ENCODE measurements at regions not wholly inside any gene's neighbourhood (a gene's known extent, or its start where the extent isn't known, plus 50 kb on each side); places are given as distances from the start of the nearest gene placed in this dataset.

- Mint-ChIP-seq H3K27me3 (ENCODE audit: low read depth in 2 of 2) (peaks cover 15 to 26% of the 10 kb centered on the region in 2 donors), H3K4me1 (no peaks in the 10 kb centered on the region), H3K4me3 (no peak overlapping the region), H3K36me3 (no peaks in the 10 kb centered on the region), H3K27ac (no peak overlapping the region), H3K9me3 (peaks cover 0 to 2% of the 10 kb centered on the region in 2 donors)
- DNase-seq (no peak), ATAC-seq (no peak)
- H3K9me3 ChIP-seq (ENCODE audit: control insufficient read depth, insufficient read depth, low read length) = no peaks in the 10 kb centered on the region
- H3K4me3 ChIP-seq (ENCODE audit: low read length) = no peak overlapping the region
- intact Hi-C loops (cut with micrococcal nuclease) = loop anchor here (10.0 kb wide), 1 partner anchor 61 kb away; no protein-coding TSS in a partner anchor
- 92% methylated on average over 2 of the region's 3 CpGs for WGBS (ENCODE audit: insufficient coverage)
- H3K4me1 ChIP-seq (ENCODE audit: control insufficient read depth, insufficient read depth, low read length) = no peaks in the 10 kb centered on the region
- H3K36me3 ChIP-seq (ENCODE audit: control insufficient read depth, insufficient read depth, low read length) = no peaks in the 10 kb centered on the region
- TF ChIP-seq, protein P1, sequence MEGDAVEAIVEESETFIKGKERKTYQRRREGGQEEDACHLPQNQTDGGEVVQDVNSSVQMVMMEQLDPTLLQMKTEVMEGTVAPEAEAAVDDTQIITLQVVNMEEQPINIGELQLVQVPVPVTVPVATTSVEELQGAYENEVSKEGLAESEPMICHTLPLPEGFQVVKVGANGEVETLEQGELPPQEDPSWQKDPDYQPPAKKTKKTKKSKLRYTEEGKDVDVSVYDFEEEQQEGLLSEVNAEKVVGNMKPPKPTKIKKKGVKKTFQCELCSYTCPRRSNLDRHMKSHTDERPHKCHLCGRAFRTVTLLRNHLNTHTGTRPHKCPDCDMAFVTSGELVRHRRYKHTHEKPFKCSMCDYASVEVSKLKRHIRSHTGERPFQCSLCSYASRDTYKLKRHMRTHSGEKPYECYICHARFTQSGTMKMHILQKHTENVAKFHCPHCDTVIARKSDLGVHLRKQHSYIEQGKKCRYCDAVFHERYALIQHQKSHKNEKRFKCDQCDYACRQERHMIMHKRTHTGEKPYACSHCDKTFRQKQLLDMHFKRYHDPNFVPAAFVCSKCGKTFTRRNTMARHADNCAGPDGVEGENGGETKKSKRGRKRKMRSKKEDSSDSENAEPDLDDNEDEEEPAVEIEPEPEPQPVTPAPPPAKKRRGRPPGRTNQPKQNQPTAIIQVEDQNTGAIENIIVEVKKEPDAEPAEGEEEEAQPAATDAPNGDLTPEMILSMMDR (IDR thresholded peaks at IDR 0.05) = no peak
- H3K27ac ChIP-seq (ENCODE audit: low read length) = no peak overlapping the region
- no peaks in the 10 kb centered on the region for H3K27me3 ChIP-seq (ENCODE audit: control insufficient read depth, insufficient read depth, low read length)
These were observed 253.4 kb downstream of the FAM76B start for GRCh38 chr11:95536047-95536690.

DNA sequence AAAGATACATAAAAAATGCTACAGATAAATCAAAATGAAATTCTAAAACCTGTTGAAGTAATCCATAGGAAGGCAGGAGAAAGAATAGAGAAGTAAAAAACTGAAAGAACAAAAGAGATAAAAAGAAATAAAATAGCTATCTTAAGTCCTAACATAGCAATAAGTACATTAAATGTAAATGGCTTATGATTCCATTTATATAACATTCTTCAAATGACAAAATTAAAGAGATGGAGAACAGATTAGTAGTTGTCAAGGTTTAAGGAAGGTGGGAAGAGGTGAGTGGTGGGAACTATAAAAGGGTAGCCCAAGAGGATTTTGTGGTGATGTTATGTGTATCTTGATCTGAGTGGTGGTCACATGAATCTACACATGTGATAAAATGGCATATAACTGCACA is 254.8 kb downstream of the FAM76B start:
- Mint-ChIP-seq H3K9me3 (peaks cover 0 to 7% of the 10 kb centered on the region in 2 donors), H3K27me3 (ENCODE audit: low read depth in 2 of 2) (peaks cover 20 to 31% of the 10 kb centered on the region in 2 donors), H3K4me3 (no peak overlapping the region), H3K27ac (no peak overlapping the region), H3K4me1 (no peaks in the 10 kb centered on the region), H3K36me3 (no peaks in the 10 kb centered on the region)
- DNase-seq (no peak), ATAC-seq (no peak)
- H3K4me3 ChIP-seq (ENCODE audit: low read length) = no peak overlapping the region
- intact Hi-C loops (cut with micrococcal nuclease) = loop anchor here (10.0 kb wide), 1 partner anchor 60 kb away; no protein-coding TSS in a partner anchor
- H3K27me3 ChIP-seq (ENCODE audit: control insufficient read depth, insufficient read depth, low read length) = no peaks in the 10 kb centered on the region
- H3K4me1 ChIP-seq (ENCODE audit: control insufficient read depth, insufficient read depth, low read length) = no peaks in the 10 kb centered on the region
- TF ChIP-seq, protein P1 (IDR thresholded peaks at IDR 0.05) = no peak
- H3K9me3 ChIP-seq (ENCODE audit: control insufficient read depth, insufficient read depth, low read length) = no peaks in the 10 kb centered on the region
- H3K36me3 ChIP-seq (ENCODE audit: control insufficient read depth, insufficient read depth, low read length) = no peaks in the 10 kb centered on the region
- no peak overlapping the region for H3K27ac ChIP-seq (ENCODE audit: low read length)

DNA sequence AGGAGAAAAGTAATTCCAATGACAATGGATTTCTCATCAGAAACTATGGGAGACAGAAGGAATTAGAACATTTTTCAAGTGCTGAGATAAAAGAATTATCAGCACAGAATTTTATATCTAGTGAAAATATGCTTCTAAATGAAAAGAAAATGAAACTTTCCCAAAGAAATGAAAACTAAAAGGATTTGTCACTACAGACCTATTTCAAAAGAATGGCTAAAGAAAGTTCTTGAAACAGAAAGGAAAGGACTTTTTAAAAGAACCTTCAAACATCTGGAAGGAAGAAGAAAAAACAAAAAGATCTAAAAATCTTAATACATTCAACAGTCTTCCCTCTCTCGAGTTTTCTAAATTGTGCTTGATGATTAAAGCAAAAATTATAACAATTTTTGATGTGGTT is 255.4 kb downstream of the FAM76B start:
- H3K4me1 ChIP-seq (ENCODE audit: control insufficient read depth, insufficient read depth, low read length) = no peaks in the 10 kb centered on the region
- DNase-seq = no peak
- H3K4me3 ChIP-seq (ENCODE audit: low read length) = no peak overlapping the region
- no CpG with 5 or more reads among the region's 1 CpG for WGBS (ENCODE audit: insufficient coverage)
- H3K27ac Mint-ChIP-seq = no peak overlapping the region
- intact Hi-C loops (cut with micrococcal nuclease) = loop anchor here (10.0 kb wide), 1 partner anchor 59 kb away; no protein-coding TSS in a partner anchor
- no peaks in the 10 kb centered on the region for H3K4me1 Mint-ChIP-seq
- peaks cover 20 to 29% of the 10 kb centered on the region in 2 donors for H3K27me3 Mint-ChIP-seq (ENCODE audit: low read depth in 2 of 2)
- TF ChIP-seq, protein P1 (IDR thresholded peaks at IDR 0.05) = no peak
- H3K27me3 ChIP-seq (ENCODE audit: control insufficient read depth, insufficient read depth, low read length) = no peaks in the 10 kb centered on the region
- H3K36me3 Mint-ChIP-seq = no peaks in the 10 kb centered on the region
- no peaks in the 10 kb centered on the region for H3K9me3 ChIP-seq (ENCODE audit: control insufficient read depth, insufficient read depth, low read length)
- peaks cover 0 to 7% of the 10 kb centered on the region in 2 donors for H3K9me3 Mint-ChIP-seq
- H3K4me3 Mint-ChIP-seq = no peak overlapping the region
- H3K27ac ChIP-seq (ENCODE audit: low read length) = no peak overlapping the region
- no peak for ATAC-seq
- no peaks in the 10 kb centered on the region for H3K36me3 ChIP-seq (ENCODE audit: control insufficient read depth, insufficient read depth, low read length)

GRCh38 chr11:95531116-95531515 is 258.5 kb downstream of the FAM76B start:
- Mint-ChIP-seq H3K4me1 (no peaks in the 10 kb centered on the region), H3K27me3 (ENCODE audit: low read depth in 2 of 2) (peaks cover 17% of the 10 kb centered on the region in 2 donors), H3K36me3 (no peaks in the 10 kb centered on the region), H3K9me3 (peaks cover 0 to 7% of the 10 kb centered on the region in 2 donors), H3K27ac (no peak overlapping the region), H3K4me3 (no peak overlapping the region)
- Histone ChIP-seq H3K4me1 (ENCODE audit: control insufficient read depth, insufficient read depth, low read length) (no peaks in the 10 kb centered on the region), H3K27ac (ENCODE audit: low read length) (no peak overlapping the region), H3K9me3 (ENCODE audit: control insufficient read depth, insufficient read depth, low read length) (no peaks in the 10 kb centered on the region), H3K27me3 (ENCODE audit: control insufficient read depth, insufficient read depth, low read length) (no peaks in the 10 kb centered on the region), H3K4me3 (ENCODE audit: low read length) (no peak overlapping the region), H3K36me3 (ENCODE audit: control insufficient read depth, insufficient read depth, low read length) (no peaks in the 10 kb centered on the region)
- 38% methylated on average over 1 of the region's 3 CpGs for WGBS (ENCODE audit: insufficient coverage)
- intact Hi-C loops (cut with micrococcal nuclease) = loop anchor here (10.0 kb wide), 1 partner anchor 56 kb away; no protein-coding TSS in a partner anchor
- TF ChIP-seq, protein P1 (IDR thresholded peaks at IDR 0.05) = no peak
- DNase-seq (no peak), ATAC-seq (no peak)
